Activated naive CD4-positive, alpha-beta T cell treated with anti-CD3 and anti-CD28 coated beads for 36 hours (primary cell): ENCODE measurements at regions not wholly inside any gene's neighbourhood (a gene's known extent, or its start where the extent isn't known, plus 50 kb on each side); places are given as distances from the start of the nearest gene placed in this dataset.
"Not testable (repeated sequence)": the region's sequence is repeated elsewhere in the genome, so short reads cannot be mapped to it uniquely, and the experiment has no call there.

Experiments
- CTCF ChIA-PET: fragments of 350-600 bp; sonication (Branson Sonifier 250); formaldehyde crosslinking; loops from one replicate; lab custom pipeline; 2021; ENCODE audit warnings: antibody characterized with exemption; lab: Charles Lee
- DNase-seq: peaks from one replicate; pipeline ENCODE4 v3.0.0-alpha.2; 2020
- H3K27ac Mint-ChIP-seq: one replicate; pipeline ENCODE4 v1.8.0; 2021; ENCODE audit warnings: mild to moderate bottlenecking, mixed read lengths
- H3K27me3 Mint-ChIP-seq: one replicate; pipeline ENCODE4 v1.8.0; 2021; ENCODE audit warnings: low read depth, mixed read lengths
- H3K36me3 Mint-ChIP-seq: one replicate; pipeline ENCODE4 v1.8.0; 2021; ENCODE audit warnings: low read depth, mixed read lengths
- H3K4me1 Mint-ChIP-seq: one replicate; pipeline ENCODE4 v1.8.0; 2021; ENCODE audit warnings: low read depth, mixed read lengths
- H3K4me3 Mint-ChIP-seq: one replicate; pipeline ENCODE4 v1.8.0; 2021; ENCODE audit warnings: mild to moderate bottlenecking, moderate library complexity, mixed read lengths
- H3K9me3 Mint-ChIP-seq: one replicate; pipeline ENCODE4 v1.8.0; 2021; ENCODE audit warnings: mixed read lengths
- intact Hi-C: fragments of 100-400 bp; cut with micrococcal nuclease; formaldehyde crosslinking; loops from one replicate; pipeline ENCODE4 v1.15.1; 2023

GRCh38 chr9:24881361-24881760 lies 335.7 kb upstream of the IZUMO3 start:
- H3K9me3 Mint-ChIP-seq, result peaks cover 3% of the 10 kb centered on the region
- CTCF ChIA-PET, result no interaction called here
- no peaks in the 10 kb centered on the region for H3K36me3 Mint-ChIP-seq
- no peaks in the 10 kb centered on the region for H3K27me3 Mint-ChIP-seq
- H3K4me1 Mint-ChIP-seq, result no peaks in the 10 kb centered on the region
- no peak for DNase-seq
- intact Hi-C loops, result no loop called here
- no peak overlapping the region for H3K27ac Mint-ChIP-seq
- no peak overlapping the region for H3K4me3 Mint-ChIP-seq

GRCh38 chr9:24879591-24879990 lies 333.9 kb upstream of the IZUMO3 start:
- CTCF ChIA-PET, result no interaction called here
- Mint-ChIP-seq H3K9me3 (peaks cover 3% of the 10 kb centered on the region), H3K27me3 (no peaks in the 10 kb centered on the region)

DNA sequence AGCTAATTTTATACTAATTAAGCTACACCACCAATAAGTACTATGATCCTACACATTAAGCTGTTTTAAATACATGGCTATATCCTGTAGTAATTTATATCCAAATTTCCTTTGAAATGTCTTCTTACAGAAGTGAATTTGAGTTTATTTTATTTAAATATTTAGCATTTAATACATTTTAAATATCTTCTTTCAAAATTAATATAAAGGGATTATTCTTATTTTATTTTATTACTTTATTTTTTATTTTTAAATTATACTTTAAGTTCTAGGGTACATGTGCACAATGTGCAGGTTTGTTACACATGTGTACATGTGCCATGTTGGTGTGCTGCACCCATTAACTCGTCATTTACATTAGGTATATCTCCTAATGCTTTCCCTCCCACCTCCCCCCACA lies 310.9 kb upstream of the IZUMO3 start:
- H3K27ac Mint-ChIP-seq, H3K36me3 Mint-ChIP-seq, H3K27me3 Mint-ChIP-seq, intact Hi-C loops, DNase-seq, H3K4me3 Mint-ChIP-seq, H3K4me1 Mint-ChIP-seq: not testable (repeated sequence)
- CTCF ChIA-PET, result interaction anchor here (0.6 kb wide), 1 partner anchor 40 kb away, joined by 3 read pairs; no protein-coding TSS in a partner anchor
- H3K9me3 Mint-ChIP-seq, result peaks cover 10% of the 10 kb centered on the region

More at GRCh38 chr9:24879591-24879990, 333.9 kb upstream of the IZUMO3 start:
- no peak for DNase-seq
- Mint-ChIP-seq H3K4me1 (no peaks in the 10 kb centered on the region), H3K4me3 (no peak overlapping the region), H3K27ac (no peak overlapping the region), H3K36me3 (no peaks in the 10 kb centered on the region)
- intact Hi-C loops, result no loop called here

- H3K27ac Mint-ChIP-seq, result no peak overlapping the region
- CTCF ChIA-PET, result no interaction called here
- H3K9me3 Mint-ChIP-seq, result peaks cover 18% of the 10 kb centered on the region
- no peak overlapping the region for H3K4me3 Mint-ChIP-seq
- no peaks in the 10 kb centered on the region for H3K4me1 Mint-ChIP-seq
- DNase-seq, result no peak
- H3K36me3 Mint-ChIP-seq, result no peaks in the 10 kb centered on the region
- H3K27me3 Mint-ChIP-seq, result no peaks in the 10 kb centered on the region
- intact Hi-C loops, result no loop called here
These were observed 300.7 kb upstream of the IZUMO3 start for GRCh38 chr9:24846248-24846912.

- Mint-ChIP-seq H3K27ac (no peak overlapping the region), H3K4me1 (no peaks in the 10 kb centered on the region), H3K9me3 (peaks cover 20% of the 10 kb centered on the region), H3K27me3 (no peaks in the 10 kb centered on the region), H3K4me3 (no peak overlapping the region), H3K36me3 (no peaks in the 10 kb centered on the region)
- no peak for DNase-seq
- intact Hi-C loops, result no loop called here
- CTCF ChIA-PET, result interaction anchor here (0.7 kb wide), 1 partner anchor 299 kb away, joined by 3 read pairs; no protein-coding TSS in a partner anchor
These were observed 298.5 kb upstream of the IZUMO3 start for GRCh38 chr9:24844217-24844616.

GRCh38 chr9:24841993-24842392 lies 296.3 kb upstream of the IZUMO3 start:
- Mint-ChIP-seq H3K9me3 (peaks cover 17% of the 10 kb centered on the region), H3K4me3 (no peak overlapping the region), H3K27ac (no peak overlapping the region), H3K36me3 (no peaks in the 10 kb centered on the region), H3K27me3 (no peaks in the 10 kb centered on the region), H3K4me1 (no peaks in the 10 kb centered on the region)
- CTCF ChIA-PET, result no interaction called here
- no peak for DNase-seq
- intact Hi-C loops, result no loop called here

DNA sequence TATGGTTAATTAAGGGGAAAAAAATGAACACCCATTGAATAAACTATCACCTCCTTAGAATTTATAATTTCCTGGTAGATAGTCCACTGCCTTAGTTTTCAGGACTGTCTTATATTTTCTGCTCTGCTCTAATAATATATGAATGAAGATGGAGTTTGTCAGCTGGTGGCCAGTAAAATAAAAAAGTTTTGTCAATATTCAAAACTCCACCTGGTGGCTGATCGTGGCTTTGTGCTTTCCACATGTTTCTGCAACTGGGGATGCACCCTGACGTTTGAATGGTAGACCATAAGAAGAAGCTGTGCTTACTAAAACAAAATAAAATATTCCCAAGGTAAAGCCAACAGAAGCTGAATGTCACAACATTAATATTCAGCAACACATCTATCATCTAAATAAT lies 286.6 kb upstream of the IZUMO3 start:
- no peak overlapping the region for H3K27ac Mint-ChIP-seq
- no peak for DNase-seq
- no peaks in the 10 kb centered on the region for H3K36me3 Mint-ChIP-seq
- H3K9me3 Mint-ChIP-seq, result peaks cover 18% of the 10 kb centered on the region
- intact Hi-C loops, result no loop called here
- CTCF ChIA-PET, result no interaction called here
- H3K27me3 Mint-ChIP-seq, result no peaks in the 10 kb centered on the region
- H3K4me3 Mint-ChIP-seq, result no peak overlapping the region
- no peaks in the 10 kb centered on the region for H3K4me1 Mint-ChIP-seq

- H3K27me3 Mint-ChIP-seq, result no peaks in the 10 kb centered on the region
- intact Hi-C loops, result no loop called here
- H3K36me3 Mint-ChIP-seq, result no peaks in the 10 kb centered on the region
- H3K4me3 Mint-ChIP-seq, result no peak overlapping the region
- peaks cover 21% of the 10 kb centered on the region for H3K9me3 Mint-ChIP-seq
- CTCF ChIA-PET, result no interaction called here
- H3K27ac Mint-ChIP-seq, result no peak overlapping the region
- no peaks in the 10 kb centered on the region for H3K4me1 Mint-ChIP-seq
- no peak for DNase-seq
These were observed 283.0 kb upstream of the IZUMO3 start for GRCh38 chr9:24828687-24829086.

- H3K4me1 Mint-ChIP-seq, result no peaks in the 10 kb centered on the region
- no peaks in the 10 kb centered on the region for H3K27me3 Mint-ChIP-seq
- H3K27ac Mint-ChIP-seq, result no peak overlapping the region
- DNase-seq, result no peak
- intact Hi-C loops, result no loop called here
- H3K4me3 Mint-ChIP-seq, result no peak overlapping the region
- no peaks in the 10 kb centered on the region for H3K36me3 Mint-ChIP-seq
- CTCF ChIA-PET, result no interaction called here
- H3K9me3 Mint-ChIP-seq, result peaks cover 17% of the 10 kb centered on the region
These were observed 278.9 kb upstream of the IZUMO3 start for GRCh38 chr9:24824607-24825006.

DNA sequence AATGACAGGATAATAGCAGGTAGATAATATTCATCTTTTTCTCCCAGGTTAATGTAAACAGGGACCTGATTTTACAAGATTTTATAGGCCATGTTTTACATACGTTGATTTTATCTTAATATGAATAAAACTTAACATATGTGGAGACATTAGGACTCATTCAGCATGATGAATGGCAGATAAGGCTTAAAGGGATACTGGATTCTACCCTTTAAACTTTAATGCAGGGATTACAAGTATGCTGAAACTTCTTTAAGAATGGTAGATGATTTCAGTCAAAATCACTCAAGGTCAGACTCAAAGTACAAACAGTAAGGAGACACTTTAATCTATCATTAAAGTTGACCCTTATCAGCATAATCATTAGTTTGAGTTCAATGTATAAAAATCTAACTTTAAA lies 274.5 kb upstream of the IZUMO3 start:
- peaks cover 12% of the 10 kb centered on the region for H3K9me3 Mint-ChIP-seq
- H3K36me3 Mint-ChIP-seq, result no peaks in the 10 kb centered on the region
- no peak overlapping the region for H3K27ac Mint-ChIP-seq
- intact Hi-C loops, result no loop called here
- DNase-seq, result no peak
- no peaks in the 10 kb centered on the region for H3K27me3 Mint-ChIP-seq
- no peaks in the 10 kb centered on the region for H3K4me1 Mint-ChIP-seq
- H3K4me3 Mint-ChIP-seq, result no peak overlapping the region
- CTCF ChIA-PET, result no interaction called here

DNA sequence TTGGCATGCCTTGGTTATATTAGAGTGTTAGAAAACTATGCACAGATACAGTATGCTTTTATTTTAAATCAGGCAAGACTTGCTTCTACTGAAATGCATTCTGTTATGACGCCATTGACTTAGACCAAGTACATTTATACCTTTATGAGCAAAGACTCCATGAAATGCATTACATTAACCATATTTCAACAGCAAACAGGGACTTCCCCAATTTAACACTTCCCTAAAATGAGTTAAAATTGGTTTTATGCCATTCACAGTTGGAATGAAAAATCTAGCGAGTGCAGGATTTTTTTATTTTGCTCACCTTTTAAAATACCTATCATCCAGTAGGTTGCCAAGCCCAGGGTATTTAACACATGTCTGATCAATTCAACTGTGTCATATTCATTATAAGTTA lies 272.1 kb upstream of the IZUMO3 start:
- Mint-ChIP-seq H3K36me3 (no peaks in the 10 kb centered on the region), H3K4me1 (no peaks in the 10 kb centered on the region), H3K9me3 (peaks cover 10% of the 10 kb centered on the region), H3K4me3 (no peak overlapping the region), H3K27ac (no peak overlapping the region), H3K27me3 (no peaks in the 10 kb centered on the region)
- DNase-seq, result no peak
- CTCF ChIA-PET, result no interaction called here
- intact Hi-C loops, result no loop called here

- H3K4me1 Mint-ChIP-seq, result no peaks in the 10 kb centered on the region
- no peaks in the 10 kb centered on the region for H3K27me3 Mint-ChIP-seq
- intact Hi-C loops, result no loop called here
- H3K27ac Mint-ChIP-seq, result no peak overlapping the region
- DNase-seq, result no peak
- no peak overlapping the region for H3K4me3 Mint-ChIP-seq
- peaks cover 10% of the 10 kb centered on the region for H3K9me3 Mint-ChIP-seq
- CTCF ChIA-PET, result no interaction called here
- H3K36me3 Mint-ChIP-seq, result no peaks in the 10 kb centered on the region
These were observed 270.3 kb upstream of the IZUMO3 start for GRCh38 chr9:24816006-24816405.

- DNase-seq, result no peak
- intact Hi-C loops, result no loop called here
- Mint-ChIP-seq H3K27ac (no peak overlapping the region), H3K4me1 (no peaks in the 10 kb centered on the region), H3K27me3 (no peaks in the 10 kb centered on the region), H3K9me3 (peaks cover 10% of the 10 kb centered on the region), H3K36me3 (no peaks in the 10 kb centered on the region), H3K4me3 (no peak overlapping the region)
- CTCF ChIA-PET, result no interaction called here
These were observed 255.6 kb upstream of the IZUMO3 start for GRCh38 chr9:24801344-24801743.
